GM12892 (cell line): ENCODE measurements at regions not wholly inside any gene's neighbourhood (a gene's known extent, or its start where the extent isn't known, plus 50 kb on each side); places are given as distances from the start of the nearest gene placed in this dataset.

Experiments
- POLR2A ChIP-seq: IDR thresholded peaks from 2 replicates; pipeline ENCODE4 v1.6.1; 2011; ENCODE audit warnings: low read depth, low read length, control low read depth
- TAF1 ChIP-seq: IDR thresholded peaks from 2 replicates; pipeline ENCODE4 v1.6.1; 2011; ENCODE audit warnings: low read depth, mild to moderate bottlenecking, control low read depth, low read length, borderline replicate concordance

GRCh38 chr4:136078976-136079375 lies 1453.3 kb downstream of the PCDH18 start:
- no peak for TF ChIP-seq POLR2A
- no peak for TF ChIP-seq TAF1
